ENCODE measurements at regions not wholly inside any gene's neighbourhood (a gene's known extent, or its start where the extent isn't known, plus 50 kb on each side); places are given as distances from the start of the nearest gene placed in this dataset.

DNA sequence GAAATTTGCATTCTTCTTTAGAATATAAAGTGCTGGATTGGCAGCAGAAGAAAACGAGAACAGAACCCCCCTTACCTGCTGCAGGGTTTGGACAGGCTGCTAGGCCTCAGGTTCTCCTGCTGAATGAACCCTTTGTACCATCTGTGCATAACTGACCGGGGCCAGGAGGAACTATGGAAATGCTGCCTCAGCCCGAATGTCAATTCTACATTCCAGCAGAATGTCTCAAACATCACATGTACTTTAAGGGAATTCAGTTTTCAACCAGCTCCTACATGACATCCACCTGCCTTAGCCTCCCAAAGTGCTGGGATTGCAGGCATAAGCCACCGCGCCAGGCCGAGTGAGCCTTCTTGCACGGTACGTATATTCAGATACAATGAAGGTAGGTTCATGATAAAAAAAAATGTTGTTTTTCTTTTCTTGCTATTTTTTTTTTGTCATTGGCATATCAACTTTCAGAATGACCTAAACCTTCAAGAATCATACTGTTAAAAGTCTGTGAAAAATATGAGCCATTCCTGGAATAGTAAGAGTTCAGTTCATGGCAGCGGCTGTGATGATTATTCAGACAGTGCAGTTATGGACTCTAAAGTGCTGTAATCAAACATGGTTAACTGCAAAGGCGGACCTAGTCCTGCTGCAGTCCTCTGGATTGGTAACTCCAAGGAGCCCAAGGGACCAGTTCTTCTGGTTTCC lies 84.4 kb upstream of the TNS3 start:
- DNase-seq: no peak
- no peaks in the 10 kb centered on the region for H4K20me1 ChIP-seq (ENCODE audit: insufficient read depth, low read length)
- H3K9me3 ChIP-seq (replicated peaks; ENCODE audit: insufficient read depth, low read length): no peaks in the 10 kb centered on the region
- H3K27ac ChIP-seq (ENCODE audit: low read length): no peak overlapping the region
- no peak overlapping the region for H2AFZ ChIP-seq (ENCODE audit: low read length)
- H3K9ac ChIP-seq (ENCODE audit: low read length): no peak overlapping the region
- H3K27me3 ChIP-seq (replicated peaks; ENCODE audit: insufficient read depth, low read length): no peaks in the 10 kb centered on the region
- H3K4me2 ChIP-seq (ENCODE audit: low read depth, low read length): no peak overlapping the region
- no peaks in the 10 kb centered on the region for H3K36me3 ChIP-seq (replicated peaks; ENCODE audit: insufficient read depth, low read length)
- peaks cover 27% of the 10 kb centered on the region for H3K4me1 ChIP-seq (ENCODE audit: low read length)
- H3K9me2 ChIP-seq (replicated peaks; ENCODE audit: insufficient read depth, low read length): no peaks in the 10 kb centered on the region
- peaks cover 25% of the 10 kb centered on the region for H3F3A ChIP-seq (ENCODE audit: insufficient read depth, low read length)
- H3K79me2 ChIP-seq (ENCODE audit: low read length): no peaks in the 10 kb centered on the region
- no peak for TF ChIP-seq EZH2phosphoT487 (IDR thresholded peaks at IDR 0.05; ENCODE audit: low read length)
- TF ChIP-seq, protein P1, sequence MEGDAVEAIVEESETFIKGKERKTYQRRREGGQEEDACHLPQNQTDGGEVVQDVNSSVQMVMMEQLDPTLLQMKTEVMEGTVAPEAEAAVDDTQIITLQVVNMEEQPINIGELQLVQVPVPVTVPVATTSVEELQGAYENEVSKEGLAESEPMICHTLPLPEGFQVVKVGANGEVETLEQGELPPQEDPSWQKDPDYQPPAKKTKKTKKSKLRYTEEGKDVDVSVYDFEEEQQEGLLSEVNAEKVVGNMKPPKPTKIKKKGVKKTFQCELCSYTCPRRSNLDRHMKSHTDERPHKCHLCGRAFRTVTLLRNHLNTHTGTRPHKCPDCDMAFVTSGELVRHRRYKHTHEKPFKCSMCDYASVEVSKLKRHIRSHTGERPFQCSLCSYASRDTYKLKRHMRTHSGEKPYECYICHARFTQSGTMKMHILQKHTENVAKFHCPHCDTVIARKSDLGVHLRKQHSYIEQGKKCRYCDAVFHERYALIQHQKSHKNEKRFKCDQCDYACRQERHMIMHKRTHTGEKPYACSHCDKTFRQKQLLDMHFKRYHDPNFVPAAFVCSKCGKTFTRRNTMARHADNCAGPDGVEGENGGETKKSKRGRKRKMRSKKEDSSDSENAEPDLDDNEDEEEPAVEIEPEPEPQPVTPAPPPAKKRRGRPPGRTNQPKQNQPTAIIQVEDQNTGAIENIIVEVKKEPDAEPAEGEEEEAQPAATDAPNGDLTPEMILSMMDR (IDR thresholded peaks at IDR 0.05; ENCODE audit: low read length): no peak
- no peak overlapping the region for H3K4me3 ChIP-seq (ENCODE audit: low read length)

DNA sequence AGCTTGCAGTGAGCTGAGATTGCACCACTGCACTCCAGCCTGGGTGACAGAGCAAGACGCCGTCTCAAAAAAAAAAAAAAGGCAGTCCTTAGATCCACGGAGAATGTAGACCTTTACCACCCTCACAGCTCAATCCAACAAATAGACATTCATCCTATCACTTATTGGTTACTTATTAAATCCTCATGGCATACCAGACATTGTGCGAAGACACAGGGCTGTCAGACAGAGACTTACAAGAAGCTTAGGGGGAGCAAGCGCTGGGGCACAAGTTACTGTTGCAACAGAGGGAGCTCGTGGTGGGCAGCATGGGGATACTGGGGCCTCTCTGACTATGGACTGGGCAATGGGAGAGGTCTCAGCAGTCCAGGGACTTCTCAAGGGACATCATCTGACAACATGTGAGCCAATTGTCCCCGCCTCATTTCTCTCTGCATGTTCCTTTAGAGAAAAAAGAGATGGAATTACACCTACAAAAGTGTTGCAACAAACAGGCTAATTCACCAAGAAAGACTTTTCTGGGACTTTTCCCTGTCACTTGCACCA lies 82.8 kb upstream of the TNS3 start:
- no peaks in the 10 kb centered on the region for H3K9me3 ChIP-seq (replicated peaks; ENCODE audit: insufficient read depth, low read length)
- TF ChIP-seq, protein P1 (IDR thresholded peaks at IDR 0.05; ENCODE audit: low read length): no peak
- no peak for TF ChIP-seq EZH2phosphoT487 (IDR thresholded peaks at IDR 0.05; ENCODE audit: low read length)
- TF ChIP-seq EZH2 (optimal IDR thresholded peaks at IDR 0.05; ENCODE audit: low read depth, low read length): no peak
- no peak overlapping the region for H3K9ac ChIP-seq (ENCODE audit: low read length)
- H4K20me1 ChIP-seq (ENCODE audit: insufficient read depth, low read length): no peaks in the 10 kb centered on the region
- no peak overlapping the region for H2AFZ ChIP-seq (ENCODE audit: low read length)
- H3K36me3 ChIP-seq (replicated peaks; ENCODE audit: insufficient read depth, low read length): no peaks in the 10 kb centered on the region
- peaks cover 23% of the 10 kb centered on the region for H3K4me1 ChIP-seq (ENCODE audit: low read length)
- DNase-seq: no peak
- H3K9me2 ChIP-seq (replicated peaks; ENCODE audit: insufficient read depth, low read length): no peaks in the 10 kb centered on the region
- H3K4me2 ChIP-seq (ENCODE audit: low read depth, low read length): no peak overlapping the region
- H3F3A ChIP-seq (ENCODE audit: insufficient read depth, low read length): peaks cover 9% of the 10 kb centered on the region
- no peak overlapping the region for H3K4me3 ChIP-seq (ENCODE audit: low read length)
- no peak overlapping the region for H3K27ac ChIP-seq (ENCODE audit: low read length)
- H3K79me2 ChIP-seq (ENCODE audit: low read length): no peaks in the 10 kb centered on the region
- H3K27me3 ChIP-seq (replicated peaks; ENCODE audit: insufficient read depth, low read length): no peaks in the 10 kb centered on the region

- no peak for DNase-seq
- Histone ChIP-seq H3K36me3 (replicated peaks; ENCODE audit: insufficient read depth, low read length) (no peaks in the 10 kb centered on the region), H3K9me2 (replicated peaks; ENCODE audit: insufficient read depth, low read length) (no peaks in the 10 kb centered on the region), H3K4me2 (ENCODE audit: low read depth, low read length) (no peak overlapping the region), H4K20me1 (ENCODE audit: insufficient read depth, low read length) (no peaks in the 10 kb centered on the region), H3K79me2 (ENCODE audit: low read length) (no peaks in the 10 kb centered on the region), H3K4me1 (ENCODE audit: low read length) (peaks cover 16% of the 10 kb centered on the region), H3K4me3 (ENCODE audit: low read length) (no peak overlapping the region), H3F3A (ENCODE audit: insufficient read depth, low read length) (peaks cover under 1% of the 10 kb centered on the region), H3K27ac (ENCODE audit: low read length) (no peak overlapping the region), H3K9me3 (replicated peaks; ENCODE audit: insufficient read depth, low read length) (no peaks in the 10 kb centered on the region), H2AFZ (ENCODE audit: low read length) (no peak overlapping the region), H3K9ac (ENCODE audit: low read length) (no peak overlapping the region), H3K27me3 (replicated peaks; ENCODE audit: insufficient read depth, low read length) (no peaks in the 10 kb centered on the region)
- TF ChIP-seq, protein P1 (IDR thresholded peaks at IDR 0.05; ENCODE audit: low read length): no peak
- no peak for TF ChIP-seq EZH2 (optimal IDR thresholded peaks at IDR 0.05; ENCODE audit: low read depth, low read length)
Observed at GRCh38 chr7:47663851-47664250, 81.9 kb upstream of the TNS3 start.

All from MM.1S (cell line).